GM12864 (cell line): ENCODE measurements at regions not wholly inside any gene's neighbourhood (a gene's known extent, or its start where the extent isn't known, plus 50 kb on each side); places are given as distances from the start of the nearest gene placed in this dataset.

Experiments used
- DNase-seq: peaks from one replicate; pipeline ENCODE4 v3.0.0-alpha.2; 2011; ENCODE audit warnings: low read depth
- H3K4me3 ChIP-seq: 2 replicates; pipeline ENCODE4 v1.5.1; 2011; ENCODE audit warnings: mild to moderate bottlenecking, low read depth, low read length, control low read depth
- TF ChIP-seq, protein P1 (sequence below): IDR thresholded peaks from 2 replicates; pipeline ENCODE4 v1.5.1; 2011; ENCODE audit warnings: low read depth, mild to moderate bottlenecking, moderate library complexity, low read length, control low read depth, inconsistent platforms; ENCODE audit errors: missing control alignments

DNA sequence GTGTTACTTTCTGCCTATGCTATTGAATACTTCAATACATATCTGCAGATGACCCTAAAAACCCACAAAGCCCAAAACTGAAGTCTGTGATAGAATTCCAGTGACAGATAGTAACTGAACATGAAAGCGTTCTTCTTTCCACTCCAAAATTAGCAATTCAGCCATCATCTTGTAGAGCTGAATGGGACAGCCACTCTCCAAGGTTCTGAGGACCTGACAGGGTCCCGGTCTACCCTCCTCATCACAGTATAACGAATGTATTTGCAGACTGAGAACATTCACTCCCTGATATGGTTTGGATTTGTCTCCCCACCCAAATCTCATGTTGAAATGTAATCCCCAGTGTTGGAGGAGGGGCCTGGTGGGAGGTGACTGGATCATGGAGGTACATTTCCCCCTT lies 189.5 kb downstream of the MTCL1 start:
- TF ChIP-seq, protein P1, sequence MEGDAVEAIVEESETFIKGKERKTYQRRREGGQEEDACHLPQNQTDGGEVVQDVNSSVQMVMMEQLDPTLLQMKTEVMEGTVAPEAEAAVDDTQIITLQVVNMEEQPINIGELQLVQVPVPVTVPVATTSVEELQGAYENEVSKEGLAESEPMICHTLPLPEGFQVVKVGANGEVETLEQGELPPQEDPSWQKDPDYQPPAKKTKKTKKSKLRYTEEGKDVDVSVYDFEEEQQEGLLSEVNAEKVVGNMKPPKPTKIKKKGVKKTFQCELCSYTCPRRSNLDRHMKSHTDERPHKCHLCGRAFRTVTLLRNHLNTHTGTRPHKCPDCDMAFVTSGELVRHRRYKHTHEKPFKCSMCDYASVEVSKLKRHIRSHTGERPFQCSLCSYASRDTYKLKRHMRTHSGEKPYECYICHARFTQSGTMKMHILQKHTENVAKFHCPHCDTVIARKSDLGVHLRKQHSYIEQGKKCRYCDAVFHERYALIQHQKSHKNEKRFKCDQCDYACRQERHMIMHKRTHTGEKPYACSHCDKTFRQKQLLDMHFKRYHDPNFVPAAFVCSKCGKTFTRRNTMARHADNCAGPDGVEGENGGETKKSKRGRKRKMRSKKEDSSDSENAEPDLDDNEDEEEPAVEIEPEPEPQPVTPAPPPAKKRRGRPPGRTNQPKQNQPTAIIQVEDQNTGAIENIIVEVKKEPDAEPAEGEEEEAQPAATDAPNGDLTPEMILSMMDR = no peak
- DNase-seq = no peak
- no peak overlapping the region for H3K4me3 ChIP-seq

DNA sequence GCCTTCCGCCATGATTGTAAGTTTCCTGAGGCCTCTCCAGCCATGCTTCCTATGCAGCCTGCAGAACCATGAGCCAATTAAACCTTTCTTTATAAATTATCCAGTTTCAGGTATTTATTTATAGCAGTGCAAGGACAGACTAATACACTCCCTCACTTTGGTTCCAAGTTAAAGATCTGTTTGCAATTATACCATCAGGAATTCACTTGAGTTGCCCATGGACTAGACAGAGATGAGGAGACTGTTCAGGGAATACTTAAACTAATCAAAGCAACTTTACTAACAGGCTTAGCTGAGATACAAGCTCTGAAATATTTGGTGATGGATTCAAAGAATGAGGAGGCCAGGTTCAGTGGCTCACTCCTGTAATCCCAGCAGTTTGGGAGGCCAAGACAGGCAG lies 190.0 kb downstream of the MTCL1 start:
- no peak overlapping the region for H3K4me3 ChIP-seq
- TF ChIP-seq, protein P1 = no peak
- DNase-seq = no peak

DNA sequence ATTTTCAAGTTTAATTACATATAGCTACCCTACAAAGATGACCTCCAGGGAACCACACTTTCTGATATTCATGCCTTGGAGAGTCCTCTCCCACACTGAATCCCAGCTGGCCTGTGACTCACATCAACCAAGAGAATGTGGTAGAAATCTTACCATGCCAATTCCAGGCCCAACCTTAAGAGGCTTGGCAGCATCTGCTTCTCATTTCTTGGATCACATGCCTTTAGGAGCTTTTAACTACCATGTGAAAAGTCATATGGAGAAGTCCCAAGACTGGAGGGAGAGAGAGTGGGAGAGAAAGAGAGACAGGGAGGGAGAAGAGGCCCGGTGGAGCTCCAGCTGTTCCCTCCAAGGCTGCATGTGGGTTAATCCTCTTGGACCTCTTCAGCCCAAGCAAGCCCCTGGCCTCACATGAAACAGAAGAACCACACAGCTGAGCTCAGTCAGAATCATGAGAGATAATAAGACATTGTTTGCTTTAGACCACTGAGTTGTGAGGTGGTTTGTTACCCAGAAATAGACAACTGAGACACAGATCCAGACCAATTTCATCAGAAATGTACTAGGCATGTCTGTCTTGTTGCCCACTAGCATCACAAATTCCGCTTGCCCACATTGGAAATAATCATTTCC lies 190.7 kb downstream of the MTCL1 start:
- TF ChIP-seq, protein P1 = no peak
- no peak overlapping the region for H3K4me3 ChIP-seq
- DNase-seq = no peak

DNA sequence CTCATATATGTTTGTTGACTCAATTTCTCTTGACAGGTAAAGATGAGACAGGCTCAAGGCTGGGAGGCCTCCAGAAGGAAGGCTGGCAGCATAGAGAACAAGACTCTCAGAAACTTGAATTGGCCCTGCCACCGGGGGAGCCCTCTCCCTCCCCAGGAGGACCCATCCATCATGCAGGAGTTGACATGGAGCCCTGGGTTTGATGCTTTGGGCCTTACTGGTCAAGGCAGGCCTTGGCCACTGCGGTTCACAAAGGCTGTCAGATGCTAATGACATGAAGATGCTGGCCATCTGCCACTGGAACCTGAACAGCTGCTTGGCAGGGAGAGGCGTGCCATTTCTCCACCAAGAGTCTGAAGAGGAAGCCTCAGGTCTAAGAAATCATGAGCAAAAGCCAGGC lies 193.6 kb downstream of the MTCL1 start:
- no peak for DNase-seq
- no peak overlapping the region for H3K4me3 ChIP-seq
- TF ChIP-seq, protein P1 = no peak

DNA sequence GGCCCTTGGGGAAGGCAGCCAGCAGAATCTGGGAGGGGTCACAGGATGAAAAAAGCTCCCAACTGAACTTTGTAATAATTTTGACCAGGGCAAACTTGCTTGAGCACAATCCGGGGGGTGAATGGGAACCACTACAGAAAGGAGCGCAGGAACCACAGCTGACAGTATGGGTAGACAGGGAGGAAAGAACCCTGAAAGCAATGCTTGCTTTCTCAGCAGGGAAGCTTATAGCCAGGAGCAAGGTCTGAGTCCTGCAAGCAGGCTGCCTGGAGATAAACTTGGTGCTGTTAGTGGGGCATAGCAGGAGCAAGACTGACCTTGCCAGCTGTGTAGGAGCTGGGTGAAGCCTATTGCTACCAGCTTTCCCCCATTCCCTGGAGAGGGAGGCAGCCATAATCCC lies 195.2 kb downstream of the MTCL1 start:
- no peak for DNase-seq
- no peak overlapping the region for H3K4me3 ChIP-seq
- TF ChIP-seq, protein P1 = no peak

DNA sequence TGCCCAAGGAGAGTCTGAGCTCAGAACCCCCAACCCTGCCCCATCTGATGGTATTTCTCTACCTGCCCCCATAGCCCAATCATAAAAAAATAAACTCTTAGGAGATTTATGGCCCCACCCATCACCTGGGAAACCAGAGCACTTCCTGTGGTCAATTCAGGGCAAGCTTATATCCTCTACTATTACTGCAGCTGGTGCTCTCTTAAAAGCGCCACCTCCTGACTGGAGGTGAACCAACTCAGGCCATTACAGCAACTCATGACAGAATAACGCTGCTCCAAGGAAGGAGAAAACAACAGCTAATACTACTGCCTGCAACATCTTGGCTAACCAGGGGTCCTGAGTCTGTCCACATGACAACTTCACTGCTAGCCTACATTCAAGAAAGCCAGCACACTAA lies 195.7 kb downstream of the MTCL1 start:
- no peak for DNase-seq
- no peak overlapping the region for H3K4me3 ChIP-seq
- TF ChIP-seq, protein P1 = no peak

DNA sequence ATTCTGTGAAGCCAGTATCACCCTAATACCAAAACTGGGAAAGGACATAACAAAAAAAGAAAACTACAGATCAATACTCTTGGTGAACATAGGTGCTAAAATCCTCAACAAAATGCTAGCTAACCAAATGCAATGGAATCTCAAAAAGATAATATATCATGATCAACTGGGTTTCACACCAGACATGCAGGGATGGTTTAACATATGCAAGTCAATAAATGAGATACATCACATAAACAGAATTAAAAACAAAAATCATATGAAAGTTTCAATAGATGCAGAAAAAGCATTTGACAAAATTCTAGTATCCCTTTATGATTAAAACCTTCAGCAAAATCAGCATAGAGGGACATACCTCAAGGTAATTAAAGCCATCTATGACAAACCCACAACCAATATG lies 198.2 kb upstream of the NDUFV2 start:
- TF ChIP-seq, protein P1 = no peak
- H3K4me3 ChIP-seq = no peak overlapping the region
- DNase-seq = no peak
